Spleen (tissue), 11 donors: ENCODE measurements at regions not wholly inside any gene's neighbourhood (a gene's known extent, or its start where the extent isn't known, plus 50 kb on each side); places are given as distances from the start of the nearest gene placed in this dataset.

Experiments
- DNase-seq: peaks from one replicate; pipeline ENCODE4 v3.0.0-alpha.2; 2020
- H3K27ac ChIP-seq, 8 donors: fragments of 200-600 bp; sonication (generic) in 7 of 8; 1 replicate in 4 of 8; 2 replicates in 4 of 8; pipeline versions ENCODE4 v1.5.0 to v1.8.0; 2016 to 2021; ENCODE audit warnings: inconsistent platforms in 4 of 8, mild to moderate bottlenecking in 4 of 8, moderate library complexity in 1 of 8
- H3K27me3 ChIP-seq, 7 donors: fragments of 200-600 bp; sonication (generic) in 6 of 7; replicated peaks in 1 of 7; 1 replicate in 4 of 7; 2 replicates in 3 of 7; pipeline versions ENCODE4 v1.5.0 to v1.8.0; 2016 to 2021; ENCODE audit warnings: inconsistent platforms in 3 of 7, mild to moderate bottlenecking in 1 of 7
- H3K36me3 ChIP-seq, 6 donors: fragments of 200-600 bp; sonication (generic) in 5 of 6; 1 replicate in 4 of 6; 2 replicates in 2 of 6; pipeline versions ENCODE4 v1.5.0 to v1.8.0; 2016 to 2021; ENCODE audit warnings: inconsistent platforms in 2 of 6
- H3K4me1 ChIP-seq, 6 donors: fragments of 200-600 bp; sonication (generic) in 5 of 6; 1 replicate in 3 of 6; 2 replicates in 3 of 6; pipeline versions ENCODE4 v1.5.0 to v1.8.0; 2016 to 2021; ENCODE audit warnings: inconsistent platforms in 3 of 6
- H3K4me3 ChIP-seq, 8 donors: fragments of 200-600 bp; sonication (generic) in 7 of 8; 1 replicate in 4 of 8; 2 replicates in 4 of 8; pipeline versions ENCODE4 v1.5.0 to v1.8.0; 2016 to 2021; ENCODE audit warnings: inconsistent platforms in 4 of 8, mild to moderate bottlenecking in 4 of 8, moderate library complexity in 2 of 8
- H3K9me3 ChIP-seq, 8 donors: fragments of 200-600 bp; sonication (generic) in 7 of 8; 1 replicate in 4 of 8; 2 replicates in 4 of 8; pipeline versions ENCODE4 v1.5.0 to v1.8.0; 2016 to 2021; ENCODE audit warnings: inconsistent platforms in 4 of 8
- CTCF ChIP-seq, 11 experiments: fragments of 200-600 bp in 7 of 11; fragments of 450-650 bp in 4 of 11; sonication (generic) in 4 of 11; IDR thresholded peaks in 8 of 11; conservative IDR thresholded peaks in 3 of 11; 1 replicate in 7 of 11; 2 replicates in 4 of 11; pipeline versions ENCODE4 v1.4.0 to v1.8.0; 2016 to 2021; ENCODE audit warnings: antibody characterized with exemption in 11 of 11, inconsistent platforms in 4 of 11, mild to moderate bottlenecking in 1 of 11
- POLR2A ChIP-seq, 3 donors: fragments of 450-650 bp; IDR thresholded peaks; one replicate each; pipeline ENCODE4 v1.5.1; 2017; ENCODE audit warnings: antibody characterized with exemption in 3 of 3, mild to moderate bottlenecking in 1 of 3
- POLR2AphosphoS5 ChIP-seq, 3 donors: sonication (generic); formaldehyde crosslinking; IDR thresholded peaks; one replicate each; pipeline ENCODE4 v1.5.1; 2017; ENCODE audit warnings: antibody characterized with exemption in 3 of 3
- WGBS, 5 donors: extraction: QIAGEN DNeasy Blood & Tissue Kit in 3 of 5; methylation state at CpG; one replicate each; pipeline versions ENCODE4 v1.1.5 to v1.1.7; 2013 to 2018; 5-methylcytosine and 5-hydroxymethylcytosine counted together
- intact Hi-C: fragments of 100-400 bp; cut with DNase I; formaldehyde crosslinking; loops from one replicate; pipeline ENCODE4 v1.15.0; 2023; ENCODE audit warnings: low total_unique reads
- donor health status: healthy with polysubstance abuse.
- donor health status: DM: no; HTN: no; CAD: no; lungs with moderate emphysema.
- donor health status: DM: no; HTN: no; CAD: no.
- donor health status: Bipolar disorder and iron deficiency.
- donor health status: healthy.
- donor health status: DM: no; HTN: no; CAD: no.
- donor health status: DM: yes; HTN: yes; CAD: no.

GRCh38 chr5:2916076-2916682, 164.7 kb upstream of the IRX2 start:
- DNase-seq: no peak
- Histone ChIP-seq H3K9me3 (peaks cover 0 to 54% (median 23%) of the 10 kb centered on the region in 8 donors), H3K36me3 (no peaks in the 10 kb centered on the region), H3K4me1 (no peaks in the 10 kb centered on the region), H3K27ac (no peak overlapping the region), H3K27me3 (no peaks in the 10 kb centered on the region), H3K4me3 (no peak overlapping the region)
- WGBS, 5 donors: 68 to 82% (median 78%) methylated on average over 4 of the region's 4 CpGs
- TF ChIP-seq POLR2A (IDR thresholded peaks at IDR 0.05) (no peak), CTCF (IDR thresholded peaks at IDR 0.05 in 8 of 11, conservative IDR thresholded peaks at IDR 0.05 in 3 of 11) (no peak), POLR2AphosphoS5 (IDR thresholded peaks at IDR 0.05) (no peak)
- intact Hi-C loops: no loop called here

GRCh38 chr5:2914981-2915484, 163.6 kb upstream of the IRX2 start:
- Histone ChIP-seq H3K27ac (no peak overlapping the region), H3K4me1 (no peaks in the 10 kb centered on the region), H3K4me3 (no peak overlapping the region), H3K9me3 (peaks cover 0 to 42% (median 12%) of the 10 kb centered on the region in 8 donors), H3K36me3 (no peaks in the 10 kb centered on the region), H3K27me3 (no peaks in the 10 kb centered on the region)
- intact Hi-C loops: no loop called here
- WGBS, 5 donors: 19 to 37% (median 24%) methylated on average over 17 of the region's 17 CpGs
- DNase-seq: peak; percentile 54
- no peak for TF ChIP-seq CTCF (IDR thresholded peaks at IDR 0.05 in 8 of 11, conservative IDR thresholded peaks at IDR 0.05 in 3 of 11)
- TF ChIP-seq POLR2A (IDR thresholded peaks at IDR 0.05): no peak
- TF ChIP-seq POLR2AphosphoS5 (IDR thresholded peaks at IDR 0.05): no peak

- Histone ChIP-seq H3K36me3 (no peaks in the 10 kb centered on the region), H3K27me3 (no peaks in the 10 kb centered on the region), H3K4me1 (no peaks in the 10 kb centered on the region), H3K9me3 (peaks cover 0 to 33% (median 7%) of the 10 kb centered on the region in 8 donors), H3K27ac (no peak overlapping the region), H3K4me3 (no peak overlapping the region)
- TF ChIP-seq POLR2A (IDR thresholded peaks at IDR 0.05) (no peak), CTCF (IDR thresholded peaks at IDR 0.05 in 8 of 11, conservative IDR thresholded peaks at IDR 0.05 in 3 of 11) (no peak)
- 78 to 89% (median 84%) methylated on average over 18 of the region's 18 CpGs for WGBS, 5 donors
- peak; percentile 51 for DNase-seq
- intact Hi-C loops: no loop called here
These were observed 162.7 kb upstream of the IRX2 start for GRCh38 chr5:2914022-2914661.

GRCh38 chr5:2913281-2913680, 161.8 kb upstream of the IRX2 start:
- Histone ChIP-seq H3K27me3 (no peaks in the 10 kb centered on the region), H3K4me1 (no peaks in the 10 kb centered on the region), H3K27ac (no peak overlapping the region), H3K9me3 (peaks cover 0 to 27% (median 6%) of the 10 kb centered on the region in 8 donors), H3K36me3 (no peaks in the 10 kb centered on the region), H3K4me3 (no peak overlapping the region)
- DNase-seq: peak; percentile 41
- TF ChIP-seq CTCF (IDR thresholded peaks at IDR 0.05 in 8 of 11, conservative IDR thresholded peaks at IDR 0.05 in 3 of 11) (no peak), POLR2A (IDR thresholded peaks at IDR 0.05) (no peak), POLR2AphosphoS5 (IDR thresholded peaks at IDR 0.05) (no peak)
- intact Hi-C loops: no loop called here
- 83 to 92% (median 87%) methylated on average over 7 of the region's 7 CpGs for WGBS, 5 donors
